HG02840 (cell line): ENCODE measurements at regions not wholly inside any gene's neighbourhood (a gene's known extent, or its start where the extent isn't known, plus 50 kb on each side); places are given as distances from the start of the nearest gene placed in this dataset.

Experiments
- ATAC-seq: cut with Tn5 transposase; IDR thresholded peaks from one replicate; pipeline ENCODE4 v1.9.1; 2021; ENCODE audit warnings: mild to moderate bottlenecking, moderate library complexity, moderate number of reproducible peaks; ENCODE audit not compliant: unreplicated experiment, low FRiP score

GRCh38 chr12:13695781-13696180 lies 285.6 kb downstream of the GRIN2B start:
- no peak for ATAC-seq

- ATAC-seq: no peak
Measured at GRCh38 chr12:13692332-13692731, 289.1 kb downstream of the GRIN2B start.

- ATAC-seq: no peak
Measured at GRCh38 chr12:13691598-13691997, 289.8 kb downstream of the GRIN2B start.

DNA sequence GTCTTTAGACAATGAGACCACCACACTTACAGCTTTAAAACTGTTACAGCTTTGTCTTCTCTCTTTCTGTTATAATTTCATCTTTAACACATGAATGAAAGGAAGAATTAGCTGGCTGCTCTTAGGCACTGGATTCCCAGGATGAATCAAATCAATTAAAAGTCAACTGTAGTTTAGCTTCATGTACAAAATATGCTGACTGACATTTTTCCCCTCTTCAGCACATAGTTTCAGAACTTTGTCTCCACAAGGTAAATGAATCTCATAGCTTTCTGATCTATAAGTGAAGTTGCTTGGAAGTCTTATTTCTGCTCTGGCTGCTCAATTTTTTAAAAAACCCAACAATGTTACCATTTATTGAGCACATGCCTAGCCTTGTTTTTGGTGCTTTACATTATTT lies 293.8 kb downstream of the GRIN2B start:
- ATAC-seq: no peak

DNA sequence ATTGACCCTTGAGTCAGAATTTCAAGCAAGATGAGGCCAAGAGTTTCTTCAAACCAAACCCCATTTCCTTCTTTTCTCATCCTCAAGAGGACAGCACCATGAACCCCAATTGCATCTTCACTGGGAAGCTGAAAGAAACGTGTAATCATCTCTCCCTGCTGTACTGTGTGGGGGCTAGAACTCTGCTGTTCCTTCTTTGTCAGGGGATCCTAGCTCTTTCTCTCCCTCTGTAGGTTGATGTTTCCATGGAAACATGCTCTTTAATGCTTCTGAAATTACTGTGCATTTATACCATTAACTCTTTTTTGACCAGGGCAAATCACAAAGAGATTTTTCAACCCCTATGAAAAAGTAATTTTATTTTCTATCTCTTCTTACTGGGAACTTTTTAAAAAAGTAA lies 295.1 kb downstream of the GRIN2B start:
- no peak for ATAC-seq

- no peak for ATAC-seq
Measured at GRCh38 chr12:13680916-13681315, 300.5 kb downstream of the GRIN2B start.

- ATAC-seq: no peak
Measured at GRCh38 chr12:13676880-13677279, 304.5 kb downstream of the GRIN2B start.

- ATAC-seq: no peak
Measured at GRCh38 chr12:13670285-13670866, 311.0 kb downstream of the GRIN2B start.

DNA sequence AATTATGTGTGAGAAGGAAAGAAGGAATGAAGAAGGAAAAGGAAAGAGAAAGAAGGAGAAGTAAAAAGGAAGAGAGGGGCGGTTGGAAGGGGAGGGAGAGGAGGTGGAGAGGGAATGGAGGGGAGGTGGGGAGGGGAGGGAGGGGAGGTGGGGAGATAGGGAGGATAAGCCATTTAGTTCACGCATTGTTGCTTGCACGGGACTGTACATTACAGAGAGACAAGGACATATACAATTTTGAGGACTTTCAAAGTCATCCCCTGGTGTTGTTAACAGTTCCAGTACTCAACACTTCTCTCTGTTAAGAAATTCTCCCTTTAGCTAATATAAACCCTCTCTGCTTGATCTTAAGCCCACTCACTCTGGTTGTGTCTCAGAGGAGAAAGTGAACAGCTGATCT lies 312.5 kb downstream of the GRIN2B start:
- no peak for ATAC-seq

- ATAC-seq: no peak
Measured at GRCh38 chr12:13666806-13667205, 314.6 kb downstream of the GRIN2B start.

GRCh38 chr12:13661005-13661887 lies 320.2 kb downstream of the GRIN2B start:
- no peak for ATAC-seq

GRCh38 chr12:13654456-13654855 lies 326.9 kb downstream of the GRIN2B start:
- no peak for ATAC-seq

DNA sequence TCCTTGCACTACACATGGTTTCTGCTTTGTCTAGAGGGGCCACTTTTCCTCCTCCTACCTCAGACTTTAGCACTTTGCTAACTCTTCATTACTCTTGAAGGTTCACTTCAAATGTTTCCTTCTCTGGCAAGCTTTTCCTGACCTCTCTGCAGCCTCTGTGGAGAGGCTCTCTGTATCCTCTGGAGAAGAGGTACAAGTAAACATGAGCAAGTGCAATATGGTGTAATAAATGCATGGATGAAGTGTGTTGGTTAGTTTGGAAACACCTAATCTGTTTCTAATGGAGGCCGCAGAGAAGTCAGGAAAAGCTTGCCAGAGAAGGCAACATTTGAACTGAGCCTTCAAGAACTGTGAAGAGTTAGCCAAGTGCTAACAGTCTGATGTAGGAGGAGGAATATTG lies 329.3 kb downstream of the GRIN2B start:
- ATAC-seq: no peak

DNA sequence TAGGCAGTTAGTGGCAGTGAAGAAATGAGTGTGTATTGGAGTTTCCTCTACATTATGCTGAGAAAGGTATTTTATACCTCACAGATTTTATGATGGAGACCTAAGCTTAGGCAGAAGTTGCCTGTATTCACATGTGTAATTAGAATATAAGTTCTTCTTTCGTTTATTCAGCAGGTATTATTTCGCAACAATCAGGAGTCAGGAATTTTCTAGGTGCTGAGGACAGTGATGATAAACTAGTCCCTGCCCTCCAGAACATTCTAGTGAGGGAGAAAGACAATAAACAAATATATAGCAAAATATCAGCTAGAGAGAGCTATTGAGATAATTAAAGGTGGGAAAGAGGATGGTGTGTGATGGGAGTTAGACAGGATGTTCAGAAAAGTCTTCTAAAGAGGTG lies 345.7 kb downstream of the GRIN2B start:
- no peak for ATAC-seq

DNA sequence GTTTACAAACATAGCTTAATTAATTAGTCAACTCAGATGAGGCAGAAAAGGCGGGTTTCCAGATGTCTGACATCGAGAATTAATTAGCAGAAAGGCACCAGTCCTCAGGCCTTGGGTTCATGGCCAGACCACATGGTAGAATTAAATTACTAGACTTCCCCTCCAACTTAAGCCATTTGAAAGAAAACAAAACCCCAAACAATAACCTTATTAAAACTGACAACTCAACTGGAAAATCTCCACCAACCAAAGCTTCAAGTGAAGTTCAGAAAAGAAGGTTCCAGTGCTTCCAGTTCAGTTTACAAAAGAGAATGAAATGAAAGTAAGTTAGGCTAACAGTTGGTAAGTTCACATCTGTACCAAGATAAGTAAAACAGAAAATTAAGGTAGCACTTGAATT lies 349.5 kb downstream of the GRIN2B start:
- no peak for ATAC-seq

GRCh38 chr12:13630354-13630753 lies 351.0 kb downstream of the GRIN2B start:
- ATAC-seq: no peak

DNA sequence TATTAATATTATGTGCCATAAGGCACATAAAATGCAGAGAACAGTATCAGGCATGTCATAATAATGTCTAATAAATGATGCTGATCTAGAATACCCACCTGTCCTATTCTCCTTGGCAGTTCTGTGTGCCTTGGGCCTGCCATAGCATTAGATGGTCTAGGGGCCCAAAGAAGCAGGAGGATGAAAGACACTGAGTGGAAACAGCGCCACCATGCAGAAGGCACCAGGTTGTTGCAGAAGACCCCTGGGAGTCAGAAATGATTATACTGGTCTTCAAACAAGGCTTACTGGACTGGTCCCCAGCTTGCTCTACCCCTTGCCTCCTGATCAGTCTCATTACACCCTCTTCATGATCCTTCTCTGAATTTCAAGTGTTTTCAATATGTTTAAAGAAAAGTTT lies 353.3 kb downstream of the GRIN2B start:
- ATAC-seq: no peak

DNA sequence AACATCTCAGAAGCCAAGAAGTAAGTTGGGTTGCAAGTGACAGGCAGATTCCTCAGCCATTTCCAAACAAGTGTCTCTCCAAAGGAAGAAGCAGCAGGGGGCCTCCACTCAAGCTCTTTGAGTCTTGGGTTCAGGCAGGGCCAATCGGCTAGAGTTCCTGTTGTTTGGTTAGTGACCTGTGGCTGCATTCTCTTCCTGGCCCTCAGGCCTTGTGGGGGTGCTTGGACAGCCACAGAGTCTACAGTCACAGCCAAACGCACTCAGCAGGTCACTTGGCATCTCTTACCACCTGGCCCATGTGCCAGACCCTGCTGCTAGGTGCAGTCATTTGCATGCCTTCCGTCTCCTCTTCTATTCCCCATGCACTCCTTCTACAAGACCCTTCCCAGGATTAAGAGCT lies 353.9 kb downstream of the GRIN2B start:
- ATAC-seq: no peak

- no peak for ATAC-seq
Measured at GRCh38 chr12:13613297-13613696, 368.1 kb downstream of the GRIN2B start.

DNA sequence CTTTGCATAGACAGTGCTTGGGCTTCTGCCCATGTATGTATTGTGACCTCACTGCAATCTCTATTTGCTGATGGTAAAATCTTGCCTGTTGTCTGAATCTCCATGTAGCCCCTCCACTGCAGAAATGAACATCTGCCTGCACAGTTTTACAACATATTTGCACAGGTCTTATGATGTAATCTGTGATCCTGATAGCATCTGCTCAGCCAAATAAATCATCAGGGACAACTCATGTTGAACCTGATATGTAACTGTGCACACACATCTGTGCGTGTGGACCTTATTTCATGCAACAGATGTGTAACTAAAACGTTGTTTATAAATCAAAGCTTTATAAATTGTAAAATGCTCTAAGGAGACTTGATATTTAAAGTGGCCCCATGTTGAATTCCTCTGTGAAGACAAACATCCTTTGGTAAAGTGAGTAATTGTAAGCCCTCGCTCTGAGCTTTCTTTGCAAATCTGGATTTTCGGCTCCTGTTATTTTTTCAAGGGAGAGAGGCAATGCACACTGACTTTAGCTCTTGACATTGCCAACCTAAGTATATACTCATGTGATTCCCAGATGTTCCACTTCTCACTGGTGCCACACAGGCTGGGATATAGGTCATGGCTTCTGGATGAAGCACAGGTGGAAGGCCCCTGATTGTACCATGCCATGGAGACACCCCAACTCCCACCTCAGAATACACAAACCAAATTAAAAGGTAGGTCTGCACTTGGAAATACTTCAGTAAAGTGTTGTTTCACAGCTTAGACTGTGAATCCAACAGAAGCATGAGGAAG lies 371.3 kb downstream of the GRIN2B start:
- ATAC-seq: no peak

GRCh38 chr12:13606290-13606689 lies 375.1 kb downstream of the GRIN2B start:
- no peak for ATAC-seq
